D721Med (cell line): ENCODE measurements at regions not wholly inside any gene's neighbourhood (a gene's known extent, or its start where the extent isn't known, plus 50 kb on each side); places are given as distances from the start of the nearest gene placed in this dataset.
"Not testable (repeated sequence)": the region's sequence is repeated elsewhere in the genome, so short reads cannot be mapped to it uniquely, and the experiment has no call there.

Source experiments
- DNase-seq: peaks from one replicate; pipeline ENCODE4 v3.0.0; 2011; ENCODE audit warnings: low spot score; ENCODE audit not compliant: insufficient read length
- FAIRE-seq: peaks from 2 replicates; lab custom pipeline; 2011; peaks lifted over from hg19 to GRCh38; lab: Jason Lieb, UNC
- TF ChIP-seq, protein P1 (sequence below): IDR thresholded peaks from 2 replicates; pipeline ENCODE4 v1.5.1; 2012; ENCODE audit warnings: mild to moderate bottlenecking, control low read depth; ENCODE audit not compliant: insufficient read depth; ENCODE audit errors: missing control alignments

DNA sequence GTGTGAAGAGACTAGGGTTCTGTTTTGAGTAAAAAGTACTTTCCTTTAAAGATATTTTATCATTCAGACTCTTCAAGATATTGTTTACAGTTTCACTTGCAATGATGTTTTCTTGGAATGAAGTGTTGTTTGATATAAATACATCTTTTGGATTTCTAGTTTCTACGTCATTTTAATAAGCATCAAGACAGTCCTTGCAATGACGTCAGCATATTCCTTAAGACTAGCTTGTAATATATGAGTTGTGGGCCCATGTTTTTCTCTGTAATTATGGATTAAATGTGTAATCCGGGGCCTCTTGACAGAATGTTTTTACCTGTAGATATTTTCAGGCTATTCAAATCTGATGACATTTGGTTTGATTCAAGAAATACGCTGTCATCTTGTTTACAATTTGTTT lies 66.1 kb downstream of the RBMX2 start:
- DNase-seq (no peak), FAIRE-seq (no peak)
- TF ChIP-seq, protein P1, sequence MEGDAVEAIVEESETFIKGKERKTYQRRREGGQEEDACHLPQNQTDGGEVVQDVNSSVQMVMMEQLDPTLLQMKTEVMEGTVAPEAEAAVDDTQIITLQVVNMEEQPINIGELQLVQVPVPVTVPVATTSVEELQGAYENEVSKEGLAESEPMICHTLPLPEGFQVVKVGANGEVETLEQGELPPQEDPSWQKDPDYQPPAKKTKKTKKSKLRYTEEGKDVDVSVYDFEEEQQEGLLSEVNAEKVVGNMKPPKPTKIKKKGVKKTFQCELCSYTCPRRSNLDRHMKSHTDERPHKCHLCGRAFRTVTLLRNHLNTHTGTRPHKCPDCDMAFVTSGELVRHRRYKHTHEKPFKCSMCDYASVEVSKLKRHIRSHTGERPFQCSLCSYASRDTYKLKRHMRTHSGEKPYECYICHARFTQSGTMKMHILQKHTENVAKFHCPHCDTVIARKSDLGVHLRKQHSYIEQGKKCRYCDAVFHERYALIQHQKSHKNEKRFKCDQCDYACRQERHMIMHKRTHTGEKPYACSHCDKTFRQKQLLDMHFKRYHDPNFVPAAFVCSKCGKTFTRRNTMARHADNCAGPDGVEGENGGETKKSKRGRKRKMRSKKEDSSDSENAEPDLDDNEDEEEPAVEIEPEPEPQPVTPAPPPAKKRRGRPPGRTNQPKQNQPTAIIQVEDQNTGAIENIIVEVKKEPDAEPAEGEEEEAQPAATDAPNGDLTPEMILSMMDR: no peak

DNA sequence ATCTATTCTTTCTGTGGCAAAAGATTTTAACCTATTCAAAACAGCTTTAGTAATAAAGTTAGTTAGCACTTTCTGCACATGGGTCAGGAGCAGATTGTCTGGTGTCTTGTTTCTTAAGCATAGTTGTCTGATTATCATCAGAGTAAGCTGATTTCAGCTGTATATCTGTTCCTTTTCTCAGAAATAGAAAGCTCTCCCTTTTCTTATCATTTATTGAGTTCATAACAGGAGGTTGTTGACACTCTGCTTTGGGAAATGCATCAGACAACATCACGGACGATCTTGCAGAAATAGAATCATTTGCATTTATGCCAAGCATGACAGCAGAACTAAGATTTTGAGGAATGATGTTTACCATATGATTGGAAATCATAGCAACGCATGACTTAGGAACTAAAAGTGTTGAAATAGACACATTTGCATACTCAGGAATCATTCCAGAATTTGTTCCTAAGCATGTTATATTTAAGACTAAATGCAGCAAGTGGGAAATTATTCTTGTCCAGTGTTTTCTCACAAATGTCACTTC lies 66.7 kb downstream of the RBMX2 start:
- FAIRE-seq (peak; percentile 98), DNase-seq (no peak)
- TF ChIP-seq, protein P1: no peak

DNA sequence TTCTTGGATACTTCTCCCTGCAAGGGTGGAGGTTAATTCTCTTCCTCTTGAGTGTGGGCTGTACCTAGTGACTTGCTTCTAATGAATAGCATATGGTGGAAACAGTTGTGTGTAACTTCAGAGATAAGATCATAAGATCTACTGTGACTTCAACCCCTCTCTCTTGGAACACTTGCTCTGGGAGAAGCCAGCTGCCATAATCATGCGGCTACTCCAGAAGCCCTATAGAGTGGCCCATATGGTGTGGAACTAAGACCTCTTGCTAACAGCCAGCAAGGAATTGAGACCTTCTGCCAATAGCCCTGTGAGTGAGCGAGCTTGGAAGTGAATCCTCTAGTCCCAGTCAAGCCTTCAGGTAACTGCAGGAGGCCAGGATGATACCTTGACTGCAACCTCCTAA lies 81.1 kb downstream of the RBMX2 start:
- TF ChIP-seq, protein P1: no peak
- DNase-seq (no peak), FAIRE-seq (peak; percentile 63)

DNA sequence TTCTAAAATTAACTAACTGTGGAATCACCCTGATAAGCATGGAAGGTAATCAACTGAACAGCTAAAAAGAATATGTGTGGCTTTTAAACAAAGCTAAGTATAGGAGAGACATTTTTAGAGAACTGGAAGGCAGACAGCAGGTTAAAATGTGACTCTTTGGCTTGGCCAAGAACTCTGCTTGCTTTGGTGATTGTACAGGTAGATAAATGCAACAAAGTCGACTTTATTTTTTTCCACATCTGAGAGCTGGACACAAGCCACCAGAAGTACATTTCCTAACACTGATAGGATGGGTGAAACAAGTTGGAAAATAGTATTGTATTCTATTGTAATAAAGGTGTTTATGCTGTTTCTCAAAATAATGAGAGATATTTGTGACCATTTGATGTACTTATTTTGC lies 84.1 kb downstream of the RBMX2 start:
- DNase-seq: no peak
- TF ChIP-seq, protein P1: no peak
- FAIRE-seq: no peak

DNA sequence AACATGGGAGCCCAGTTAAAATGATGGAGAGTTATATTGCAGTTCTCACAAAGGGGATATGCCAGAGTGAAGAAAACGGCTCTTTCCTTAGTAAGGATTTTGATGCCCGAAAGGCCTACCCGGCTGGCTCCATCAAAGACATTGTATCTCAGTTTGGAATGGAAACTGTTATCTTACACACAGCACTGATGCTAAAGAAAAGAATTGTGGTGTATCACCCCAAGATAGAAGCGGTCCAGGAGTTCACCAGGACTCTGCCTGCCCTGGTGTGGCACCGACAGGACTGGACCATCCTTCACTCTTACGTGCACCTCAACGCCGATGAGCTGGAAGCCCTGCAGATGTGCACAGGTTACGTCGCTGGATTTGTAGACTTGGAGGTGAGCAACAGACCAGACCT lies 93.7 kb downstream of the RBMX2 start:
- not testable (repeated sequence) for DNase-seq, FAIRE-seq

DNA sequence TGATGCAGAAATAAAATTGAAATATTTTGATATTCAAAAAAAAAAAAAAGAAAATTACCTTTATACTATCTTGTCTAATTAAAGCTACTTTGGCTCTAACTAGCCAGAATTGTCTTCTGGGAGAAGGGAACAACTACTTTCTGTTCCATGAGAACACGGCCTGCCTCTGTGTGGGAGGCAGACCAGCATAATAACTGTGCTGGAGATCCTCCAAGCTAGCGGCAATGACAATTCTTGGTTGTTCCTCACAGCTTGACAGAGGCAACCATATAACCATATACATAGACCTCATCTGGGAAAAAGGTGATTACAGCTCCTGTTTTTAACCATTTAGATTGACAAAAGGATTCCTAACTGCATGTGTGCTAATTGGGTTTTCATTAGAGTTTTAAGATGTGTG lies 95.7 kb downstream of the RBMX2 start:
- TF ChIP-seq, protein P1: no peak
- DNase-seq (no peak), FAIRE-seq (no peak)

DNA sequence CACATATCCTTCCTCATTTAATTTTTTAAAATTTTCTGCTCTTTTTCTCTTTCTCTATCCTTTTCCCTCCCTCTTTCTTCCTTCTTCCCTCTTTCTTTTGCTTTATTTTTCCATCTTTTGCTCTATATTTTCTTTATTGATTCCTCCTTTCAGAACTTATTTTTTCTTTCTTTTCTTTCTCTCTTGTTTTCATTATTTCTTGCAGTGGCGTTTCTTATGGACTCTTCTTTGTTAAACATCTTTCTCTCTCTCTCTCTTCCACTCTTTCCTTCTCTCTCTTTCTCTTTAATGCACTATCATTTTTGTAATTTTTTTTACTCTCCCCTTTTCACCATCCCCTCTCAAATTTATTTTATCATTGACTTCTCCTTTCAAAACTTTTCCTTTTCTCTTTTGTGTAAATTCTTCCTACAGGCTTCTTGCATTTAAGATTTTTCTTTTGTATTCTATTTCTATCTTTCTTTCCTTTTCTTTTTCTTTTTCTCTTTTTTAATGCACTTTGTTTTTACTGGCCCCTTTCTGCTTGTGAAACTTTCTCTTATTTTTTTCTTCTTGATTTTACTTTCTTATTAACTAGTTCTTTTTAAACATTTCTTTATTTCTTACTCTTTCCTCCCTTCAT lies 97.0 kb downstream of the RBMX2 start:
- TF ChIP-seq, protein P1: no peak
- no peak for FAIRE-seq
- no peak for DNase-seq
